ENCODE measurements at regions not wholly inside any gene's neighbourhood (a gene's known extent, or its start where the extent isn't known, plus 50 kb on each side); places are given as distances from the start of the nearest gene placed in this dataset.

- ATAC-seq = no peak
Observed at GRCh38 chr12:107322063-107322462, 228.7 kb upstream of the CRY1 start.

- ATAC-seq = no peak
Observed at GRCh38 chr12:107325075-107325608, 231.8 kb upstream of the CRY1 start.

GRCh38 chr12:107326237-107326636 is 232.9 kb upstream of the CRY1 start:
- ATAC-seq = no peak

- no peak for ATAC-seq
Observed at GRCh38 chr12:107327651-107328182, 234.4 kb upstream of the CRY1 start.

GRCh38 chr12:107328442-107329133 is 235.2 kb upstream of the CRY1 start:
- no peak for ATAC-seq

GRCh38 chr12:107329569-107330324 is 236.4 kb upstream of the CRY1 start:
- ATAC-seq = peak; percentile 85

GRCh38 chr12:107330831-107331431 is 237.6 kb upstream of the CRY1 start:
- ATAC-seq = peak; percentile 47

- no peak for ATAC-seq
Observed at GRCh38 chr12:107331471-107331870, 238.1 kb upstream of the CRY1 start.

- no peak for ATAC-seq
Observed at GRCh38 chr12:107331912-107332311, 238.6 kb upstream of the CRY1 start.

- ATAC-seq = no peak
Observed at GRCh38 chr12:107332743-107333142, 239.4 kb upstream of the CRY1 start.

GRCh38 chr12:107335802-107336570 is 242.6 kb upstream of the CRY1 start:
- no peak for ATAC-seq

- no peak for ATAC-seq
Observed at GRCh38 chr12:107336695-107337094, 243.3 kb upstream of the CRY1 start.

- peak; percentile 80 for ATAC-seq
Observed at GRCh38 chr12:107337346-107338095, 244.2 kb upstream of the CRY1 start.

- no peak for ATAC-seq
Observed at GRCh38 chr12:107339487-107339886, 246.1 kb upstream of the CRY1 start.

GRCh38 chr12:107339932-107340331 is 246.6 kb upstream of the CRY1 start:
- no peak for ATAC-seq

GRCh38 chr12:107340898-107341297 is 247.5 kb upstream of the CRY1 start:
- no peak for ATAC-seq

- peak; percentile 57 for ATAC-seq
Observed at GRCh38 chr12:107344035-107344808, 250.9 kb upstream of the CRY1 start.

- ATAC-seq = no peak
Observed at GRCh38 chr12:107347261-107347660, 253.9 kb upstream of the CRY1 start.

- peak; percentile 91 for ATAC-seq
Observed at GRCh38 chr12:107349008-107349747, 255.8 kb upstream of the CRY1 start.

- no peak for ATAC-seq
Observed at GRCh38 chr12:107349839-107350238, 256.5 kb upstream of the CRY1 start.
